OCI-LY1 (cell line): ENCODE measurements at regions not wholly inside any gene's neighbourhood (a gene's known extent, or its start where the extent isn't known, plus 50 kb on each side); places are given as distances from the start of the nearest gene placed in this dataset.

Experiments
- H2AFZ ChIP-seq: fragments of 200-600 bp; sonication (generic), shearing (Covaris generic); 2 replicates; pipeline ENCODE4 v1.6.0; 2014; ENCODE audit warnings: antibody characterized with exemption, mild to moderate bottlenecking, low read length
- H3F3A ChIP-seq: fragments of 200-600 bp; sonication (generic), shearing (Covaris generic); 2 replicates; pipeline ENCODE4 v1.6.0; 2014; ENCODE audit warnings: mild to moderate bottlenecking, antibody characterized with exemption, low read length, moderate library complexity; ENCODE audit not compliant: insufficient read depth
- H3K27ac ChIP-seq: fragments of 200-600 bp; sonication (generic); 2 replicates; pipeline ENCODE4 v1.5.1; 2014; ENCODE audit warnings: low read length, mixed run types, mild to moderate bottlenecking, low read depth; ENCODE audit not compliant: poor library complexity, severe bottlenecking
- H3K27me3 ChIP-seq: fragments of 200-600 bp; sonication (generic); 2 replicates; pipeline ENCODE4 v1.6.0; 2014; ENCODE audit warnings: antibody characterized with exemption, mild to moderate bottlenecking, low read length, moderate library complexity; ENCODE audit not compliant: insufficient read depth
- H3K36me3 ChIP-seq: fragments of 200-600 bp; sonication (generic); 2 replicates; pipeline ENCODE4 v1.6.1; 2014; ENCODE audit warnings: mild to moderate bottlenecking, antibody characterized with exemption, low read length, moderate library complexity, mixed read lengths; ENCODE audit not compliant: insufficient read depth
- H3K4me1 ChIP-seq: fragments of 200-600 bp; sonication (generic); 2 replicates; pipeline ENCODE4 v1.5.1; 2014; ENCODE audit warnings: mild to moderate bottlenecking, low read length, moderate library complexity; ENCODE audit not compliant: insufficient read depth, severe bottlenecking
- H3K4me2 ChIP-seq: fragments of 200-600 bp; sonication (generic), shearing (Covaris generic); 2 replicates; pipeline ENCODE4 v1.6.1; 2014; ENCODE audit warnings: low read length
- H3K4me3 ChIP-seq: fragments of 200-600 bp; sonication (generic); 2 replicates; pipeline ENCODE4 v1.5.1; 2014; ENCODE audit warnings: low read length, low read depth, mild to moderate bottlenecking, mixed read lengths; ENCODE audit not compliant: poor library complexity, severe bottlenecking
- H3K79me2 ChIP-seq: fragments of 200-600 bp; shearing (Covaris generic); 2 replicates; pipeline ENCODE4 v1.6.1; 2016; ENCODE audit warnings: mixed run types, low read length, mixed read lengths; ENCODE audit not compliant: insufficient read depth
- H3K9ac ChIP-seq: fragments of 200-600 bp; sonication (generic), shearing (Covaris generic); 2 replicates; pipeline ENCODE4 v1.6.1; 2014; ENCODE audit warnings: mild to moderate bottlenecking, low read length, mixed read lengths
- H3K9me2 ChIP-seq: fragments of 200-600 bp; sonication (generic), shearing (Covaris generic); 2 replicates; pipeline ENCODE4 v1.6.1; 2014; ENCODE audit warnings: low read depth, mild to moderate bottlenecking, low read length, mixed read lengths
- H3K9me3 ChIP-seq: fragments of 200-600 bp; shearing (Covaris generic); 2 replicates; pipeline ENCODE4 v1.6.1; 2014; ENCODE audit warnings: low read length, mixed read lengths
- H4K20me1 ChIP-seq: fragments of 200-600 bp; sonication (generic), shearing (Covaris generic); 2 replicates; pipeline ENCODE4 v1.6.0; 2016; ENCODE audit warnings: mild to moderate bottlenecking, low read length; ENCODE audit not compliant: insufficient read depth
- CTCF ChIP-seq: fragments of 200-600 bp; sonication (generic), shearing (Covaris generic); IDR thresholded peaks from 2 replicates; pipeline ENCODE4 v1.5.1; 2017; ENCODE audit warnings: mild to moderate bottlenecking, antibody characterized with exemption, low read length, moderate library complexity, mixed read lengths
- EZH2 ChIP-seq: fragments of 200-600 bp; sonication (generic), shearing (Covaris generic); IDR thresholded peaks from 2 replicates; pipeline ENCODE4 v1.8.0; 2017; ENCODE audit warnings: borderline replicate concordance, mixed run types, mild to moderate bottlenecking, antibody characterized with exemption, low read length, moderate library complexity, mixed read lengths

GRCh38 chrX:69010339-69010738 is 154.9 kb downstream of the PJA1 start:
- Histone ChIP-seq H3K36me3 (no peaks in the 10 kb centered on the region), H3K9me3 (no peaks in the 10 kb centered on the region), H2AFZ (no peak overlapping the region), H3K9me2 (no peaks in the 10 kb centered on the region), H3K27me3 (no peaks in the 10 kb centered on the region), H3K4me2 (no peak overlapping the region), H4K20me1 (no peaks in the 10 kb centered on the region), H3K79me2 (no peaks in the 10 kb centered on the region), H3K4me1 (no peaks in the 10 kb centered on the region), H3K9ac (no peak overlapping the region), H3K27ac (no peak overlapping the region), H3K4me3 (no peak overlapping the region), H3F3A (no peaks in the 10 kb centered on the region)
- no peak for TF ChIP-seq CTCF
- no peak for TF ChIP-seq EZH2

DNA sequence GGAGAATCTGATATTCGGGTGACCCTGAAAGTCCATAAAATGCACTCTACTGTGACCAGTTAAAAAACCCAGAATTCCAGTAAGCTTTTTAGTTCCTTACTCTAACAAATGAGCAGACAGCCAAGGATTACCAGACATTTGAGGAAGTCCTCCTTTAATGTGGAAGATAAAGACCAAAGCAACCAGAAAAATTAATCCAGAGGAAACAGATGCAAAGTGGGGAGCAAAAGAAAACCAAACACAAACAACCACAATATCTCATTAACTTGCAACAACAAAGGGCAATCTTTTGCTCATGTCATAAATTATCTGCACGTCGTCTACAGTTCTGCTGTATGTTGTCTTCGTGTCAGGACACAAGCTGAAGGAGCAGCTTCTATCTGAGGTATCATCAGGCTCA is 164.4 kb downstream of the PJA1 start:
- no peaks in the 10 kb centered on the region for H3K9me2 ChIP-seq
- H3K36me3 ChIP-seq: no peaks in the 10 kb centered on the region
- no peak overlapping the region for H3K4me3 ChIP-seq
- no peak overlapping the region for H3K4me2 ChIP-seq
- H2AFZ ChIP-seq: no peak overlapping the region
- no peaks in the 10 kb centered on the region for H3F3A ChIP-seq
- H3K79me2 ChIP-seq: no peaks in the 10 kb centered on the region
- no peak for TF ChIP-seq EZH2
- TF ChIP-seq CTCF: no peak
- no peak overlapping the region for H3K9ac ChIP-seq
- no peaks in the 10 kb centered on the region for H3K9me3 ChIP-seq
- H3K27ac ChIP-seq: no peak overlapping the region
- no peaks in the 10 kb centered on the region for H4K20me1 ChIP-seq
- H3K4me1 ChIP-seq: no peaks in the 10 kb centered on the region
- no peaks in the 10 kb centered on the region for H3K27me3 ChIP-seq

DNA sequence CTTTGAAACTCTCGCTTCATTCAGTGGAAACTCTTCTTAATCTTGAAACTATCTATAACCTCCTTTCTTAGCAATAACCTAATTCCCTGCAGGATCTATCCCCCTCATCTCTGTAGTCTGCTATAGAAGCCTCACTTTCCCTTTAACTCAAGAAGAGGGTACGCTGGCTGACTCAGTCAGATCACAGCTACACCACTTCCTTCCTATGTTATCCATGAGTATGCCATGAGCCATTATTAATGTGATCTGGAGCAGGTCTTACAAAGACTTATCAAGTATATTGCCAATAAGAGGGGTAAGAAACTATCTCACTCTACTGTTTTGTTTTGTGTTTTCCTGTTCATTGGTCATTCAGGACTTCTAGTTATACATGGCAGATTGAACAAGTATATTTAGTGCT is 165.3 kb downstream of the PJA1 start:
- no peaks in the 10 kb centered on the region for H3K27me3 ChIP-seq
- no peak overlapping the region for H3K4me3 ChIP-seq
- H3K79me2 ChIP-seq: no peaks in the 10 kb centered on the region
- H3K9me3 ChIP-seq: no peaks in the 10 kb centered on the region
- no peaks in the 10 kb centered on the region for H4K20me1 ChIP-seq
- H3F3A ChIP-seq: no peaks in the 10 kb centered on the region
- no peaks in the 10 kb centered on the region for H3K9me2 ChIP-seq
- H3K27ac ChIP-seq: no peak overlapping the region
- H3K36me3 ChIP-seq: no peaks in the 10 kb centered on the region
- H3K9ac ChIP-seq: no peak overlapping the region
- H3K4me2 ChIP-seq: no peak overlapping the region
- H3K4me1 ChIP-seq: no peaks in the 10 kb centered on the region
- no peak overlapping the region for H2AFZ ChIP-seq
- TF ChIP-seq EZH2: no peak
- TF ChIP-seq CTCF: no peak
